Mesothelial cell of epicardium (in vitro differentiated cells): ENCODE measurements at regions not wholly inside any gene's neighbourhood (a gene's known extent, or its start where the extent isn't known, plus 50 kb on each side); places are given as distances from the start of the nearest gene placed in this dataset.

Source experiments
- DNase-seq, 2 experiments: peaks; one replicate each; pipeline ENCODE4 v3.0.0; 2021; ENCODE audit warnings: low spot score in 2 of 2; ENCODE audit not compliant: unreplicated experiment in 2 of 2
- H3K27ac Mint-ChIP-seq: 2 replicates; pipeline ENCODE4 v1.8.0; 2021; ENCODE audit warnings: mixed read lengths
- H3K27me3 Mint-ChIP-seq: 2 replicates; pipeline ENCODE4 v1.8.0; 2021; ENCODE audit warnings: low read depth, mixed read lengths
- H3K36me3 Mint-ChIP-seq: 2 replicates; pipeline ENCODE4 v1.8.0; 2021; ENCODE audit warnings: mixed read lengths
- H3K4me1 Mint-ChIP-seq: 2 replicates; pipeline ENCODE4 v1.8.0; 2021; ENCODE audit warnings: mixed read lengths
- H3K4me3 Mint-ChIP-seq: 2 replicates; pipeline ENCODE4 v1.8.0; 2021; ENCODE audit warnings: mild to moderate bottlenecking, moderate library complexity, mixed read lengths
- H3K9me3 Mint-ChIP-seq: 2 replicates; pipeline ENCODE4 v1.8.0; 2021; ENCODE audit warnings: mixed read lengths
- TF ChIP-seq, protein P1 (sequence below): fragments of 200-600 bp; sonication (generic); IDR thresholded peaks from one replicate; pipeline ENCODE4 v1.5.0; 2021; ENCODE audit warnings: antibody characterized with exemption; ENCODE audit not compliant: unreplicated experiment

DNA sequence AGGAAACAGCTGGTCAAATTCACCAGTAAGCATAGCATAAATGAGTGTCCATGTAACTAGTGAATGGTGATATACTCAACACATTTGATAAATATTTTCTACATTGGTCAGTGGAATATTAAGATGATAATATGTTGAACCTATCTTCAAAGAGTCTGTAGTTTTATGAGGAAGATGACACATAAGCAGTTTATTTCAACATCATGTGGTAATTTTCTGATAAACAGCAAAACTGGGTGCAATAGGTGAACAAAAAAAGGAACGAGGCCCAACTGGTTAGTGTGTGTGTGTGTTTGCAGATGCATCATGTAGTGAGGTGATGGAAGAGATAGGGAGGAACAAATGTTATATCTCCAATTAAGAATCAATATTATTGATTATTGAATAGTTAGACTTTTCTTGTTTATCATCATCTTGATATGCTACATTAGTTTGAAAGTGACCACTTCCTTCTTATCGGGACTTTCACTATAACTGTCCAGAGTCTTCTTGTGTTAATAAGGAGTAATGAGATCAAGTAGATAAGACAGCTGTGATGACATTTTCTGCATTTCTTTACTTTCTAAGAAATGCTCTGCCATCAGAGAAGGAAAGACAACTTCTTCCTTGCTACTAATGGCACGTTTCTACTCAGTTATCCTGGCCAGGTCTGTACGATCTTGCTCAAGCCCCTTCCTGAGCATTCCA is 270.7 kb downstream of the ETS1 start:
- Mint-ChIP-seq H3K27ac (no peak overlapping the region), H3K36me3 (peaks cover 5% of the 10 kb centered on the region), H3K4me1 (no peaks in the 10 kb centered on the region), H3K4me3 (no peak overlapping the region), H3K27me3 (no peaks in the 10 kb centered on the region), H3K9me3 (peaks cover 27% of the 10 kb centered on the region)
- DNase-seq = no peak
- TF ChIP-seq, protein P1, sequence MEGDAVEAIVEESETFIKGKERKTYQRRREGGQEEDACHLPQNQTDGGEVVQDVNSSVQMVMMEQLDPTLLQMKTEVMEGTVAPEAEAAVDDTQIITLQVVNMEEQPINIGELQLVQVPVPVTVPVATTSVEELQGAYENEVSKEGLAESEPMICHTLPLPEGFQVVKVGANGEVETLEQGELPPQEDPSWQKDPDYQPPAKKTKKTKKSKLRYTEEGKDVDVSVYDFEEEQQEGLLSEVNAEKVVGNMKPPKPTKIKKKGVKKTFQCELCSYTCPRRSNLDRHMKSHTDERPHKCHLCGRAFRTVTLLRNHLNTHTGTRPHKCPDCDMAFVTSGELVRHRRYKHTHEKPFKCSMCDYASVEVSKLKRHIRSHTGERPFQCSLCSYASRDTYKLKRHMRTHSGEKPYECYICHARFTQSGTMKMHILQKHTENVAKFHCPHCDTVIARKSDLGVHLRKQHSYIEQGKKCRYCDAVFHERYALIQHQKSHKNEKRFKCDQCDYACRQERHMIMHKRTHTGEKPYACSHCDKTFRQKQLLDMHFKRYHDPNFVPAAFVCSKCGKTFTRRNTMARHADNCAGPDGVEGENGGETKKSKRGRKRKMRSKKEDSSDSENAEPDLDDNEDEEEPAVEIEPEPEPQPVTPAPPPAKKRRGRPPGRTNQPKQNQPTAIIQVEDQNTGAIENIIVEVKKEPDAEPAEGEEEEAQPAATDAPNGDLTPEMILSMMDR = no peak

DNA sequence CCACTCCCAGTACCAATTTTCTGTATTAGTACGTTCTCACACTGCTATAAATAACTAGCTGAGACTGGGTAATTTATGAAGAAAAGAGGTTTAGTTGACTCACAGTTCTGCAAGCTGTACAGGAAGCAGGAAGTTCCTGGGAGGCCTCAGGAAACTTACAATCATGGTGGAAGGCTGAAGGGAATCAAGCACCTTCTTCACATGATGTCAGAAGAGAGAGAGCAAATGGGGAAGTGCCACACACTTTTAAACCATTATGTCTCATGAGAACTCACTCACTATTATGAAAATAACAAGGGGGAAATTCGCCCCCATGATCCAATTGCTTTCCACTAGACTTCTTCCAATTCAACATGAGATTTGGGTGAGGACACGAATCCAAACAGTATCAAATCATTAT is 271.4 kb downstream of the ETS1 start:
- no peak overlapping the region for H3K27ac Mint-ChIP-seq

DNA sequence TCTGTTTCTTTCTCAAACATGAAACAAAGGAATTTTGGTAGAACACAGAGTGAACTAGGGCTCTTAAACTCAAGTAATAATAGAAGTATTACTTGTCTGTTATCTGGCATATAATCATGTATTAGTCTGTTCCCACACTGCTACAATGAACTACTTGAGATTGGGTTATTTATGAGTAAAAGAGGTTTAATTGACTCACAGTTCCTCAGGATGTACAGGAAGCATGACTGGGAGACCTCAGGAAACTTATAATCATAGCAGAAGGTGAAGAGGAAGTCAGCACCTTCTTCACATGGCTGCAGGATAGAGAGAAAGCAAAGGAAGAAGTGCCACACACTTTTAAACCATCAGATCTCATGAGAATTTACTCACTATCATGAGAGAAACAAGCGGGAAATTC is 273.4 kb downstream of the ETS1 start:
- peaks cover 22% of the 10 kb centered on the region for H3K9me3 Mint-ChIP-seq
- no peak overlapping the region for H3K27ac Mint-ChIP-seq
- peaks cover 2% of the 10 kb centered on the region for H3K4me1 Mint-ChIP-seq
- DNase-seq = no peak
- H3K36me3 Mint-ChIP-seq = peaks cover 5% of the 10 kb centered on the region
- H3K4me3 Mint-ChIP-seq = no peak overlapping the region
- no peaks in the 10 kb centered on the region for H3K27me3 Mint-ChIP-seq
- TF ChIP-seq, protein P1 = no peak

More for the DNA sequence above, 271.4 kb downstream of the ETS1 start:
- H3K4me1 Mint-ChIP-seq = no peaks in the 10 kb centered on the region
- H3K36me3 Mint-ChIP-seq = peaks cover 5% of the 10 kb centered on the region
- no peak overlapping the region for H3K4me3 Mint-ChIP-seq
- peaks cover 27% of the 10 kb centered on the region for H3K9me3 Mint-ChIP-seq
- no peaks in the 10 kb centered on the region for H3K27me3 Mint-ChIP-seq
- TF ChIP-seq, protein P1 = no peak
- DNase-seq = no peak

DNA sequence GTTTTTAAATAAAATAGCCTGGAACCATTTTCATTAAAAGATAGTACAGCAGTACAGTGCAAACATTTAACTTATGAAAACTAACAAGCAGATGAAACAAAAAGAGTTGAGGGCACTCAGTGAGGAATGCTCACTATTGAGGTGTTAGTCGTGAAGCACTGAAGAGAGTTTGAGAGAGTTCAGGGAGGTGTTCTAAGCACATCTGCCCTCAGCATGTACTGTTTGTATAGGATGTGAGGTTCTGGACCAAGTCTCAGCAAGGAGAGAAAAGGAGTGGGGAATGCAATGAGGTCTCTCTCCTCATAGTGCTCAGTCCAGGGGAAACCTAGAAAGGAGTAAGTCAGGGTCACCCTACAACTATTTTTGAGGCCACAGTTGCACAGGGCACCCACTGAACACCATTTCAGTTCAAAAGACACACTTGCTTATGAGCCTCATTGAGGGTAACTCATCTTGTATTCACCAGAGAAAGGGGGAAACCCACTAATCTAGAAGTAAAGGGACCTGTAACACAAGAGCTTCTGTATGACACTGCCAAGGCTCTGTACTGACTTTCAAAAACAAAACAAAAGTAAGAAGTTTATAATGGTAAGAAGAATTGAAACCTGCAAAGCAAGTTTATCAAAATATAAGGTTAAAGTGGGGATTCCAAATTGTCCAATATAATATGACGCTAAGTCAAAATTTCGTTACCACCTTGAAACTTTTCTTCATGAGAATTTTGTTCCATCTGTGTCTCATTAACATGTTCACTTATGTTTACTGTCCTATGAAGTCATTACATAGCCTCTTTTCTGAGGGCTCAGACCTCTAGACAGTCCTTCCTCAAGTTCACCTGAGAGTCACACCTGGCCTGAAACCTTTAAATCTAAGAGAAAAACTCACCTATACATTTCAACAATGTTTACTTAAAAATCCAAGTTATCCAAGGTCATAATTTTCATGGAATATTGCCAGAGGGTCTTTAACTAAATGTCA is 275.3 kb downstream of the ETS1 start:
- peaks cover 5% of the 10 kb centered on the region for H3K36me3 Mint-ChIP-seq
- H3K4me3 Mint-ChIP-seq = no peak overlapping the region
- peaks cover 2% of the 10 kb centered on the region for H3K4me1 Mint-ChIP-seq
- peaks cover 22% of the 10 kb centered on the region for H3K9me3 Mint-ChIP-seq
- TF ChIP-seq, protein P1 = no peak
- no peak overlapping the region for H3K27ac Mint-ChIP-seq
- H3K27me3 Mint-ChIP-seq = no peaks in the 10 kb centered on the region
- DNase-seq = no peak

DNA sequence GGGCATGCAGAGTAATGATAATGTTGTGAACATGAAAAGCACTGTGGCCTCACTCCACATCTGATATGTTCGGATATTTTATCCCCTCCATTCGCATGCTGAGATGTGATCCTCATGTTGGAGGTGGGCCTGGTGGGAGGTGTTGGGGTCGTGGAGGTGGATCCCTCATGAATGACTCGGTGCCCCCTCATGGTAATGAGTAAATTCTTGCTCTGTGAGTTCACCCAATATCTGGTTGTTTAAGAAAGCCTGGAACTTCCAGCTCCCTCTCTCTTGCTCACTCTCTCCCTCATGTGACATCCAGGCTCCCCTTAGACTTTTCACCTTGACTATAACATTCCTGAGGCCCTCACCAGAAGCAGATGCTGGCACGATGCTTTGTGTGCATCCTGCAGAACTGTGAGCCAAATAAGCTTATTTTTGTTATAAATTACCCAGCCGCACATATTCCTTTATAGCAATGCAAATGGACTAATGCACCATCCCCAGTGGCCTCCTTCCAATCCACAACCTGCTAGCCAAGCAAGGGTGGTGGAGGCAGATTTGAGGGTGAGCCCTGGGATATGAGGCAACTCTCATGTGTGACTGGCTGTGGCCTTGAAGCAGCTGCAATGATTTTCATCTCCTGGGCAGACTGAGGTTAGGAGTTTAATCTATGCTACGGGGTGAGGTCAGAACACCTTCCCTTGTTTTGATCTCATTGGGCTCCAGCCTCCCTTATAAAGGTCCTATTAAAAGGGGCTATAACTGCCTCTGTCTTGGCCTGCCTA is 276.5 kb downstream of the ETS1 start:
- no peak for DNase-seq
- peaks cover 22% of the 10 kb centered on the region for H3K9me3 Mint-ChIP-seq
- H3K4me1 Mint-ChIP-seq = peaks cover 2% of the 10 kb centered on the region
- peaks cover 5% of the 10 kb centered on the region for H3K36me3 Mint-ChIP-seq
- TF ChIP-seq, protein P1 = no peak
- no peaks in the 10 kb centered on the region for H3K27me3 Mint-ChIP-seq
- H3K27ac Mint-ChIP-seq = no peak overlapping the region
- no peak overlapping the region for H3K4me3 Mint-ChIP-seq
